ENCODE measurements at regions not wholly inside any gene's neighbourhood (a gene's known extent, or its start where the extent isn't known, plus 50 kb on each side); places are given as distances from the start of the nearest gene placed in this dataset.

GRCh38 chr6:41439524-41440418, 104.4 kb downstream of the NCR2 start:
- H3K27me3 ChIP-seq (replicated peaks; ENCODE audit: control insufficient read depth, insufficient read depth, low read length), result no peaks in the 10 kb centered on the region; the same call in 1 of the 2 replicates
- peak; percentile 52 for DNase-seq (ENCODE audit: extremely low read depth, insufficient read length)
- H3K36me3 ChIP-seq (ENCODE audit: control insufficient read depth, insufficient read depth, low read length), result no peaks in the 10 kb centered on the region
- no peak overlapping the region for H3K4me3 ChIP-seq (replicated peaks; ENCODE audit: low read depth, low read length)
- no peak for TF ChIP-seq CTCF (IDR thresholded peaks at IDR 0.05; ENCODE audit: insufficient read depth, low read length, poor library complexity, severe bottlenecking)

- Histone ChIP-seq H3K4me3 (replicated peaks; ENCODE audit: low read depth, low read length) (no peak overlapping the region), H3K36me3 (ENCODE audit: control insufficient read depth, insufficient read depth, low read length) (no peaks in the 10 kb centered on the region), H3K27me3 (replicated peaks; ENCODE audit: control insufficient read depth, insufficient read depth, low read length) (no peaks in the 10 kb centered on the region)
- TF ChIP-seq CTCF (IDR thresholded peaks at IDR 0.05; ENCODE audit: insufficient read depth, low read length, poor library complexity, severe bottlenecking), result no peak
- DNase-seq (ENCODE audit: extremely low read depth, insufficient read length), result no peak
Observed at GRCh38 chr6:41440958-41441357, 105.2 kb upstream of the FOXP4 start.

GRCh38 chr6:41441598-41442351, 104.4 kb upstream of the FOXP4 start:
- no peak overlapping the region for H3K4me3 ChIP-seq (replicated peaks; ENCODE audit: low read depth, low read length)
- no peak for DNase-seq (ENCODE audit: extremely low read depth, insufficient read length)
- H3K27me3 ChIP-seq (replicated peaks; ENCODE audit: control insufficient read depth, insufficient read depth, low read length), result no peaks in the 10 kb centered on the region
- no peaks in the 10 kb centered on the region for H3K36me3 ChIP-seq (ENCODE audit: control insufficient read depth, insufficient read depth, low read length)
- no peak for TF ChIP-seq CTCF (IDR thresholded peaks at IDR 0.05; ENCODE audit: insufficient read depth, low read length, poor library complexity, severe bottlenecking)

GRCh38 chr6:41442352-41442672, 103.9 kb upstream of the FOXP4 start:
- no peak for TF ChIP-seq CTCF (IDR thresholded peaks at IDR 0.05; ENCODE audit: insufficient read depth, low read length, poor library complexity, severe bottlenecking)
- H3K4me3 ChIP-seq (replicated peaks; ENCODE audit: low read depth, low read length), result no peak overlapping the region

GRCh38 chr6:41442800-41443501, 103.2 kb upstream of the FOXP4 start:
- H3K4me3 ChIP-seq (replicated peaks; ENCODE audit: low read depth, low read length), result no peak overlapping the region
- DNase-seq (ENCODE audit: extremely low read depth, insufficient read length), result no peak
- no peaks in the 10 kb centered on the region for H3K36me3 ChIP-seq (ENCODE audit: control insufficient read depth, insufficient read depth, low read length)
- no peaks in the 10 kb centered on the region for H3K27me3 ChIP-seq (replicated peaks; ENCODE audit: control insufficient read depth, insufficient read depth, low read length)
- peak; percentile 49 for TF ChIP-seq CTCF (IDR thresholded peaks at IDR 0.05; ENCODE audit: insufficient read depth, low read length, poor library complexity, severe bottlenecking)

More at GRCh38 chr6:41442352-41442672, 103.9 kb upstream of the FOXP4 start:
- no peak for DNase-seq (ENCODE audit: extremely low read depth, insufficient read length)
- Histone ChIP-seq H3K27me3 (replicated peaks; ENCODE audit: control insufficient read depth, insufficient read depth, low read length) (no peaks in the 10 kb centered on the region), H3K36me3 (ENCODE audit: control insufficient read depth, insufficient read depth, low read length) (no peaks in the 10 kb centered on the region)
